HG03159 (cell line): ENCODE measurements at regions not wholly inside any gene's neighbourhood (a gene's known extent, or its start where the extent isn't known, plus 50 kb on each side); places are given as distances from the start of the nearest gene placed in this dataset.

Experiments used
- ATAC-seq: cut with Tn5 transposase; IDR thresholded peaks from one replicate; pipeline ENCODE4 v1.9.1; 2021; ENCODE audit warnings: mild to moderate bottlenecking, moderate library complexity; ENCODE audit not compliant: unreplicated experiment

DNA sequence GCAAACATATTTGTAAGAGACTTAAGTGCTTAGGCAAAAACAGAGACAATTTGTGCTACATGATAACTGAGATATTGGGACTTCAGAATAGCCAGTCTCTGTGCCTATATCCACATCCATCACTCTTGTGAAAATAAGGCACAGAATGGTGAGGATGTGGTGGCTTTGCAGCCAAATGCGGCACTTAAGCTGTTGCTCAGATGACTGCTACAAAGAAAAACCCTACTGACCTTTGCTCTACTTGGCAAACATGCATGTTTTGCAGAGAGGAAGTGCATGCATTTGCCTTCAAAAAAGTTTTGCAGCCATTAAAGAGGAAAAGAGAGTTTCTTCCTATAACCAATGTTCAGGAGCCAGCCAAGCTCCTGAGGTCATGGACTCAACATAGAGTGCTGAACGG lies 675.0 kb upstream of the KIRREL3 start:
- ATAC-seq: no peak

DNA sequence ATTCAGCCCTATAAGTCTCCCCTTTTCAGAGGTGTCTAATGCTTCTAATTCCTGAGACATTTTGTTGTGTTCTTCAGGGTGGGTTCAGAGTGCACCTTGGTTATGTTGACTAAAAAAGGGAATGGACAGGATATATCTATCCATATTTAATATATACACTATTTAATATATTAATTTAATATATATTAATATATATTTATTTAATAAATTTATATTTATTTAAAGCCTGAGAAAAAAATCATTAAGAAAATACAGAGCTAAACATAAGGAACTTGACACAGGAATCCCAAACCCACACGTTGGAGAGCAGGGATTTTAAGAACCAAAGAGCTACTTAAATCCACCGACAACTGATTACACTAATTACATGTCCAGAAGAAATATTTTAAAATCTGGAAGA lies 674.2 kb upstream of the KIRREL3 start:
- ATAC-seq: no peak

DNA sequence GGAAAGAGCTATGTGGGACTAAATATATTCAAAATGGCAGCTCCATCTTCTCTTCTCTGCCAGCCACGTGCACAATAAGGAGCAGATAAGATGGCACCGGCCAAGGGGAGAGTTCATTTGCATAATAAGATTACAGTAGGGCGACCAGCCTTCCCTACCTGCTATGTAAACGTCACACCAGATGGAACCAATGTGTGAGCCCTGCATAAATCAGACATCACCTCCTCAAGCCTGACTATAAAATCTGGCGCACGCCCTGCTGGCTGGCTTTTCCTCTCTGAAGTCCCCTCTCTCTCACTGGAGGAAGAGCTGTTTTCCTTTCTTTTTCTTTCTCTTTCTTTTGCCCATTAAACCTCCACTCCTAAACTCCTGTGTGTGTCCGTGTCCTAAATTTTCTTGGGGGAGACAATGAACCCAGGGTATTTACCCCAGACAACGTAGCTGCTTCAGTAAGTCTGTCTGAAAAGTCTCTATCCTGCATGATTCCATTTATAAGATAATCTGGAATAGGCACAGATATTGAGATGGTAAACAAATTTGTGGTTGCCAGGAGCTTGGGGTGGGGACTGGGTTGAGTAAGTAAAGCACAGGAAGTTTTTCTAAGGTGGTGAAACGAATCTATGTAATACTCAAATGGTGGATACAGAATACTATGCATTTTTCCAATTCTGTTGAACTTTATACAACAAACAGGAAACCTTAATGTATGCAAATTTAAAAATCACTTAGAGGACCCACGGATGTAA lies 670.0 kb upstream of the KIRREL3 start:
- ATAC-seq: no peak

DNA sequence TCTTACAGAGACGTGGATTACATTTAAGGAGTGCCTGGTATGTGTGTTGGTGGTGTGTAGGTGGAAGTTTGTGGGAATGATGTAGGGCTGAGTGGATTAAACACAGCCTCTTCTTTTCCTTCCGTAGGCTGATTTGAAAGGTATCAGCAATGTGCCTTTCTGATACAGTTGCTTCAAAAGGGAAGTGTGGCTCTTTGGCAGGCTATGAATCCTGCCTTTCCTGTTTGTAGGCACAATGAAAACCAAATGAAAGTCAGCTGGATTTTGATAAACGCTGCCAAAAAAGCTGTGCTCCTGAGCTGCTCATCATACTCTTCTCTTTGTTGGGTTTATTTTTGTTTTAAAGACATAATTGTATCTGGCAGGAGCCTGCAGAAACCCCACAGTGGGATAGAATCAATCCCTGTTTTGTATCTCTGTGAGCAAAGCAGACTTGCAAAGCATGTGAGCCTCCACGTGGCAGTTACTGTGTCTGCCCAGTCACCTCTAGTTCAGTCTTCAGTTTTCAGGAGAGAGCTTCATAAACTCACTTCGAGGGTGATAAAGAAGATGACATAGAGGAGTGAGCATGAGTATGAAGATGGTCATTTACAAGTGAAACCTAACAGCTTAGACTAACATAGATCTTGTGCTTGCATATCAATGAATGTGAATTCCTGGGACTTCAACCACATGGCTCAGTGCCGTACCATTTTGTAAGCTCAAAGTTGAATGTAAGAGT lies 655.7 kb upstream of the KIRREL3 start:
- no peak for ATAC-seq

DNA sequence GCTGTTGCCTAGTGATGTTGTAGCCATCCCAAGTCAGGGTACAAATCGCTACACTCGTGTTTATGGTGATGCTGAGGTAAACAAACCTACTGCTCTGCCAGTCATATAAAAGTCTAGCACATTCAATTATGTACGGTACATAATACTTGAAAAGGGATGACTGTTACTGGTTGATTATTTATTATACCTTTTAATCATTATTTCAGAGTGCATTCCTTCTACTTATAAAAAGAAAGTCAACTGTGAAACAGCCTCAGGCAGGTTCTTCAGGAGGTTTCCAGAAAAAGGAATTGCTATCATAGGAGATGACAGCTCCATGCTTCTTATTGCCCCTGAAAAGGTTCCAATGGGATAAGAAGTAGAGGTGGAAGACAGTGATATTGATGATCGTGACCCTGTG lies 652.5 kb upstream of the KIRREL3 start:
- no peak for ATAC-seq

DNA sequence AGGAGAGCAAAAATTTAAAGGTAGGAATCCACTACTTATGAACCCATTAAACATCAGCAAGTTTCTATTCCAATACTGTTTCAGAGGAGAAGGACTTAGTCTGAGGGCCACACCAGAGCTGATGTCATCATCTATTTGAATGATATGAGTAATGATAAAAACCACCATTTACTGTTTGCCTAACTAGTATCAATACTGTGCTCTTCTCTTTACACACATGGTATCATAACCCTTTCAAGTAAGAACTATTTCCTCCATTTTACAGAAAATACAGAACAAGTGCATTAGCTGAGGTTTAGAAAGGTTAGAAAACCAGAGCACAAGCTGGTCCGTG lies 651.3 kb upstream of the KIRREL3 start:
- peak; percentile 62 for ATAC-seq

DNA sequence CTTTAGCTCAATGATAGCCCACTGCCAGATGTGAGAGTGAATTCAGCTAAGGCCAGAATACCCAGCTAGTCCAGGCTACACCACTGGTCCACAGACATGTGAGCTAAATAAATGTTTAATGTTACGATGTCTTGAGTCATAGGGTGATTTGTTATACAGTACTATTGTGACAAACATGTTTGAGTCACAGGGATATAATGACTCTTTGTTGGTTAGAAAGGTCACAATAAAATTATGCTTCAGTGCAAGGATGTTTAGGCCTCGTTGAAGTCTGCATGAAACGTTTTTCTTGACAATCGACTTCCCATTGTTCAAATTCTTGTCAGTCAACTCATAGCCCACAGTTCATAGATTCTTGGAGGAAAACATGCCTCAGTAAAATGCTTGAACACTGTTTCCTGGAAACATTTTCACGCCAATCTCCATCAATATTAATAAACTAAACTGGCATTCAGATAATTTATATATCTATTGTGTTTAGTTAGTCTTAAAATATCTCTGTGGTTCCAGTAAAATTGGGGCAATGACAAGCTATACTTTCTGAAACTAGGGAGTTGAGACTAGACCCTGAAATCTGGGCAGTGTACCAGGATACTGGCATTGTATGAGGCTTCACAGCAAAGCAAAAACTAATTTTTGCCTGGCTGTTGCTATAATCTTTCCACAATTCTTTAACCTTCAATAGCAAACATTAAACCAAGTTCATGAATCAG lies 650.8 kb upstream of the KIRREL3 start:
- no peak for ATAC-seq

DNA sequence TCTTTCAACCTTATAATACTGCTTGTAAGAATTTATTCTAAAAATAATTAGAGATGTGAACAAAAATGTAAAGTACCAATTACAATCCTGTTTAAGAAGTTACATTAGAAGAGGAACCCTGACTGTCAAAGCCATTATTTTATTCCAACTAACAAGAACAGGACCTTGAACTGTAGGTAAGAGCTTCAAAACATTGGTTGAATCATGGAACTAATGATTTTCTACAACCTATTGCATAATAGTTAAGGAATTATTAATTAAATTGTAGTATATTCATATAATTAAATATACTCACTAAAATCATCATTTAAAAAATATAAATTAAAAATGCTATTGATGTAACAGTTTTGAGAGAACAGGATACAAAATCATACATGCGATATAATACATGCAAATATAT lies 649.4 kb upstream of the KIRREL3 start:
- no peak for ATAC-seq

DNA sequence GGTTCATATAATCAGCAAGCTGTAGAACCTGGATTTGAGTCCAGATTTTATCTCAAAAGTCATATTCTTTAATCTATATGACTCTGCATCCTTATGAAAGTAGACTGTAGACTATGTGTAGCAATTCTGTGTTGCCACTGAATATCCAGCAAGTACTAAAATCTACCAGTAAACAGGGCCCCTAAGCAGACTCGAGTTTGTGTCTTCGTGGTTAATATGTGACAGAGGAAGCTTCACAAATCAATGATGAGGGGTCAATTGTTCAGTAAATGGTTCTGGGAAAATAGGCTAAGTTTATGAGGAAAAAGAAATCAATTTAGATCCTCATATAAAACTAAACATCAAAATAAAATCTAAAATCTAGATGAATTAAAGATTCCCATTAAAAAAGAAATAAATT lies 648.5 kb upstream of the KIRREL3 start:
- ATAC-seq: no peak

DNA sequence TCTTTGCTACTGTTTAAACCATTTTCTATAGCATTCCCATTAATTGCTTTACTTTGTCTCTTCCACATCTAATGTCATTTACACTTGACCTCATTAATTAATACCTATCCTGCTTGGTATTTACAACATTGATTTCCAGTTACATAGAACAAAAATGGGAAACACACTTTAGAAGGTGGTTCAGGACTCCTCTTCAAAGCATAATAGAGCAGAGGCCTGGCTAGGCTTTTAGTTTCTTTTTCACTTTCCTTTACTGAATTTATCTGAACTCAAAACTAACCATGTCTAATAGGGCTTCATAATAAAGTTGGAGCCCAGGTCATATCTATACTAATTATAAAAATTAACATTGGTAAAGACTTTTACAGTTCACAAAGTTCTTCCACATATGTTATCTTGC lies 648.0 kb upstream of the KIRREL3 start:
- no peak for ATAC-seq

DNA sequence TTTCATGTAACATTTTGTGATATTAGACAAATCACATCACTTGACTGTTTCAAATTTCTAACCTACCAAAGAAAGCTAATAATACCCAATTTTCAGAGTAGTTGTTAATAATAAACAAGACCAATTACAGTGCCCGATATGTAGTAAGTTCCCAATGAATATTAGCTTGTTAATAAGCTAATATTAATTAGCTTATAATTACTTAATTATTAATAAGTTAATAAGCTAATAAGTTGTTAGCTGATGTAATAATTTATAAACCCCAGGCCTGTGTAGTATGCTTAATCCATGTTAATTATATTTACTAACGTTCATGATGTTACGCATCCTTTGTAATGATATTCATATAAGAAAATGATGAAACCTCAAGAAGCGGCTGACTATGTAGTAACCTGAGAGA lies 643.8 kb upstream of the KIRREL3 start:
- no peak for ATAC-seq

DNA sequence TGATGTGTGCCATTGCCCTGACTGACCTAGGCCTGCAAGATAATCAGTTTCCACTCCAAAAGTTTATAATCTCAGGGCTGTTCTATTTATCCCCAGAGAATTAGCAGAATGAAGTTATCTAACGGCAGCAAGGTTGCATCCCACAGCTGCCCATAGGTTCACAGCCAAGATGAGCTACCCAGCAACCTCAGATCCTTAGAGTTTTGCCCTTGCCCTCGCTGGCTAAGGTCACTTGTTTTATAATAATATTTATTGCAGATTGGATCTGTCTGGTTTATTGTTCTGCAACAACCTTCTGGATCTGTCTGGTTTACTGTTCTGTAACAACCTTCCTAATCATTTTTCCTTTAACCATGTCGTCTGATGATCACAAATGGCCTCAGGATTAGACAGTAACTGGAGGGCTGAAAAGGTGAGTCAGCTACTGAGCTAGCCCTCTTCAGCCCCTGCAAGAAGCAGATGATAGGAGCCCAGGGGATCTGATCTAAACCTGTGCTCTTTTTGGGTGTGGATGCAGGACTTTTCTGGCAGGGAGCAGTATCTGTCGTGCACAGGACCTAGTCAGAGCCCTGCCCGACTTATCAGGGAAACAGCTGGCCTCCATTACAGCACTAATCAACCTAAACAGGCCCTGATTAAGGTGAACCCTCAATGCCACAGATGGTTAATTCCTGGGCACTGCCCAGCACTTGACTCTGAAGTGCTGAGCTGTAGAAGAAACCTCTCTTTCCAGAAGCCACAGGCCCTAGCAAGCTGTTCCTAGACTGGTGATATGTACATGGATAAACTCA lies 642.9 kb upstream of the KIRREL3 start:
- no peak for ATAC-seq

DNA sequence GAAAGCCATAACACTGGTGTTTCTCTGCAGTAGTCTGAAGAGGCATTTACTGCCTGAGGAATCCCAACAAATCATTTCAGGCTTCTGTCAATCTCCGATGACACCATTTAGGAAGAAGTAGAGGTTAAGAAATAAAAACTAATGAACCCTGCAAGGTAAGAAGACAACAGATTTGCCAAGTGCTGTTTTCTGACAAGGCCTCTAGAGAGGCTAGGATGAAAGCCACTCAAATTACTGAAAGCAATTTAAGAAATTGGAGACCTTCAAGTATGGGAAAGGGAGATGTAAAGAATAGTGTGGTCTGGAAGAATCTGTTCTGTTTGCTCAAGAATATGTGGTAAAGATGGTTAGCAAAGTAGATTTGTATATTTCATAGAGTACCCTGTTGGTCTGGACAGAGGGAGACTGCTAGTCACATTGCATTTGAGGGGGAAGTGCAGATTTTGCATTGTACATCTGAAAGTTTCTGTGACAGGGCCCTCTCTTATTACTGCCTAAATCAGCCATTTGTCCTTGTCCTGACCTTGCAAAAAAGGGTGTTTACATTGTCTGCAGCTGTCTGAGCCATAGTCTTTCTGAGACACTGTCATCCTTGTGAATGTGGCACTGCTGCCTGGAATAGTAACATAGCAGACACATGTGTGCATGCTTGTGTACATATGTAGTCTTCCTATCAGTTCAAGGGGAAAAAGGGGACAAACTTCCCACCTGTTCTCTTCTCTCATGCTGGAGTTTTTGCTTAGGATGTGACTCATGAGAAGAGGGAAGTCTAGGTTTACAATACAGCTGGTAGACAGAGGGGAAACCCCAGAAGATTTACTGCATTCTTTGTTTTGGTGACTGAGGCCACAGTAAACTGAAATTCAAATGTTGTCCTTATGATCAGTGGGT lies 640.2 kb upstream of the KIRREL3 start:
- peak; percentile 62 for ATAC-seq

DNA sequence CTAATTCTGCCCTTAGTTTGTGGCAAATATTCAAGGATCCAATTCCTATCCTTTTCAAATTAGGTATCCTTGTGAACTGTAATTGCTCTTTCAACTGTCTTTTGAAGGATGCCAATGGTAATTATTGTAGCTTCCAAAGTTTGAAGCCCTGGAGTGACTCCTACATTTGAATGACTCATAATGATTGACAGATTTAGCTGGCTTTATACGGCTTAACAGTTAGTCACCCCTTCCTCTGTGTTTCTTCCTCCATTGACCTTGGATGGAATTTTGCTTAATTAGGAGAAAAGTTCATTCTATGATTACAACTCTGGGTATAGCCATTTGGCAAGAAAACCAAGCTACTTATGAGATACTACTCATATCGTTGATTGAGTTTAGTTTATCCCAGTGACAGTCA lies 639.3 kb upstream of the KIRREL3 start:
- no peak for ATAC-seq

DNA sequence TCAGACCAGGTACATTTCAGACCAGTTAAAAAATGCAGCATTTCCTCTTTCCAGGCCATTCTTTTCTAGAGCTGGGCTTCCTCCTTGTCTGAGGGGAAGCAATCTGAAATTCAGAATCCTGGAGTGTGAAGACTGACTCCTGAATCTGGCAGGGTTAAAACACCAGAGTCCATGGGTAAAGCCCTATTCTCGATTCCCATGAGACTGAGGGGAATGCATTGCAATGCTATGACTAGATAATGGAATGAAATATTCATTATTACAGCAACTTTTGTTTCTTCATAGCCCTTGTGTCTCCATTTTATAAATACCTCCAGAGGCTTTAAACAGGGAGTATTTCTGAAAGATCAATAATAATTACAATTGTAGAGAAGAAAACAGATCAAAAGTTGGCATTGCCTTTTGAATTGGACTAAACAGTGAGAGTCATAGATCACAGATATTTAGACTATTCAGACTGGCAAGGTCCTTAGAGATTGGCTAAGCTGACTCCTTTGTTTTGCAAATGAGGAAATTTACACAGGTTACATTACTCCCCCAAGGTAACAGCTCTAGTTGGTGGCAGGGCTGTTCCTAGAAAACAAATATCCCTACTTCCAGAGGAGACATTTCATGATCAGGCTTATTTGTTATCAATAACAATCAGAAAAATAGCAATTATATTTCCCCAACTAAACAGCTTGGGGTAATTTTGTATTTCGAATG lies 632.6 kb upstream of the KIRREL3 start:
- ATAC-seq: no peak

DNA sequence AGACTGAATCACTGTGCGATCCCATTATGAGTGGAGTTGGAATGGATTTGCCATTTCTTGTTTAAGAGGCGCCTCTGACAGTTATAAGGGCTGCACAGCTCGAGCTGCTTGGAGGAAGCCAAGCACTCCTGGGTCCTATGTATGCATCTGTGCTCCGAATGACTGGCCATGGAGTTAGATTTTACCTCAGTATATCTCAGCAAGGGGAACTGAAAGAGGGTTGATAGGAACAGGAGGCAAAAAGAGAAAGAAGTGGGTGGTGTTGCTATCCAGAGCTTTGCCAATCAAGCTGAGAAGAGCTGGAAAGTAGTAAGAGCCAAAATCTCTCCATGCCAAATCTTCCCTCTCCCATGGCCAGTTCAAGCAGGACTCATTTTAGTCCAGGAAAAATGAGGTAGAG lies 632.0 kb upstream of the KIRREL3 start:
- ATAC-seq: no peak

DNA sequence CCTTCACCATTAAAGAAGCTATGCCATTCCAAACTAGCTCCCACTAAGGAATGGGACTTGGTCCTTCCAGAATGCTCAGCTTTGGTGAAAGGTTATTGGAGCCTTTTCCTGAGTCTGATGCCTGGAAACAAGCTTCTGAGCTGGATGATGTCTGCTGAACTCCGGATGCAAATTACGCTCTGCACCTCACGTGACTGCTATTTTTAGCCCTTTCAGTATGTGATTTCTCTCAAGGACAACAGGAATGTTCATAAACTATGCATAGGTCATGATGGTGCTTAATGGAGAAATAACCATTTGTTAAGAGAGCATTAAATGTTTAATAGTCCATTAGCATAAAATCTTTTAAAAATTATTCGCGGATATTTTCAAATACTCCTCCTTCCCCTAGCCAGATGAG lies 631.4 kb upstream of the KIRREL3 start:
- no peak for ATAC-seq

DNA sequence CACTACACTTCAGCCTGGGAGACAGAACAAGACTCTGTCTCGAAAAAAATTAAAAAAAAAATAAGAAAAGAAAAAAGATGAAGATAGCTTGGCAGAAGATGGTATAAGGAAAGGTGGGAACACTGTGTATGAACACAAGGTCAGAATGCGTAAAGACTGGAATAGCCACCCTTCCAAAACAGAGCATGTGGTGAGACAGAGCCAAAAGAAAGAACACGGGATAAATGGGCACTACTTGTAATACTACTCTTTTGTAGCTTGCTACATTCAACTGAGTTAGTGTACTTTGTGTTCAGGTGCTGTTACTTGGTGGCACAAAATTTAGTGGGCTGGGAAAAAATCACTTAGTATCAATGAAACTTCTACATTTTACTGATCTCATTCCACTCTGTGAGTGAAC lies 628.6 kb upstream of the KIRREL3 start:
- ATAC-seq: no peak

DNA sequence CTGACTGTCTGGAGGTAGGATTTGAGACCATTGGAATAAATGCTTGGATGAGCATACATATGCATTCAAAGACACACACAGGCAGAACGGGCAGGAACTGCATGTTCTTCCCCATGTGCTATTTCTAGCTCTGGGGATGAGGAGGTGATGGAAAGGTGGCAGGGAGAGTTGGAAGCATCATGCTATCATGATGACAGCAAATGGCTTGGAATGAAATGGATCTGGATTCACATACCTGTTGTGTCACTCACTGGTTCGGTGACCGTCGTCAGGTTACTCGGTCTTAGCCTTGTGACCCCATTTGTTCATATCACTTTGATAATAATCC lies 627.9 kb upstream of the KIRREL3 start:
- no peak for ATAC-seq
